K562 (cell line): ENCODE measurements at regions not wholly inside any gene's neighbourhood (a gene's known extent, or its start where the extent isn't known, plus 50 kb on each side); places are given as distances from the start of the nearest gene placed in this dataset.

Experiments
- ATAC-seq: fragments of 200-7000 bp; cut with Tn5 transposase; 3 replicates; pipeline ENCODE4 v1.9.1; 2020; ENCODE audit warnings: moderate library complexity
- BruUV-seq: library from RNA; stranded (reverse); fragments of 400-500 nt; replicated peaks from 2 replicates; lab custom pipeline; 2021; lab: Mats Ljungman, UMichigan
- CTCF ChIA-PET: fragments of 300-600 bp; formaldehyde crosslinking; extraction: SDS; loops from one replicate; lab custom pipeline; 2021; ENCODE audit warnings: low intra/inter-chr PET ratio; lab: Yijun Ruan, JAX
- POLR2A ChIA-PET: fragments of 300-600, 350-650 bp; sonication (Branson Sonifier 250); formaldehyde crosslinking; extraction: SDS; loops from one replicate; lab custom pipeline; 2021; ENCODE audit warnings: antibody characterized with exemption, inconsistent platforms; lab: Yijun Ruan, JAX
- DNase-seq, 4 experiments: peaks; one replicate each; pipeline versions ENCODE4 v3.0.0 to v3.0.0-alpha.2; 2011 to 2018; ENCODE audit warnings: low spot score in 3 of 4, mixed read lengths in 3 of 4; ENCODE audit errors: extremely low read depth in 1 of 4
- FAIRE-seq: peaks from 2 replicates; lab custom pipeline; 2011; peaks lifted over from hg19 to GRCh38; lab: Jason Lieb, UNC
- H2AFZ ChIP-seq: 2 replicates; pipeline ENCODE4 v1.6.0; 2011; ENCODE audit warnings: low read depth, low read length, control low read depth, inconsistent platforms
- H3K27ac ChIP-seq: fragments of 200-600 bp; 3 replicates; pipeline ENCODE4 v1.8.0; 2011; ENCODE audit warnings: low read depth, mild to moderate bottlenecking, control low read depth, inconsistent platforms, low read length, moderate library complexity, mixed read lengths; ENCODE audit errors: extremely low read depth
- H3K27me3 ChIP-seq, 2 experiments: fragments of 300-600 bp in 1 of 2; 2 replicates in 1 of 2; 3 replicates in 1 of 2; pipeline versions ENCODE4 v1.6.0 to v1.8.0; 2011; ENCODE audit warnings: inconsistent platforms in 2 of 2, low read length in 2 of 2, mild to moderate bottlenecking in 1 of 2, mixed read lengths in 1 of 2, moderate library complexity in 1 of 2; ENCODE audit not compliant: control insufficient read depth in 2 of 2, insufficient read depth in 2 of 2
- H3K36me3 ChIP-seq: fragments of 300-600 bp; 3 replicates; pipeline ENCODE4 v1.8.0; 2011; ENCODE audit warnings: mild to moderate bottlenecking, low read length, inconsistent platforms; ENCODE audit not compliant: control insufficient read depth, insufficient read depth
- H3K4me1 ChIP-seq, 2 experiments: fragments of 200-600 bp in 1 of 2; replicated peaks in 1 of 2; 2 replicates in 1 of 2; 3 replicates in 1 of 2; pipeline versions ENCODE4 v1.5.1 to v1.8.0; 2011; ENCODE audit warnings: inconsistent platforms in 2 of 2, low read length in 2 of 2, mild to moderate bottlenecking in 1 of 2, mixed read lengths in 1 of 2, moderate library complexity in 1 of 2; ENCODE audit not compliant: control insufficient read depth in 2 of 2, insufficient read depth in 2 of 2
- H3K4me2 ChIP-seq: 2 replicates; pipeline ENCODE4 v1.6.1; 2011; ENCODE audit warnings: low read length, control low read depth, inconsistent platforms, mixed read lengths; ENCODE audit not compliant: insufficient read depth
- H3K4me3 ChIP-seq: fragments of 200-600 bp; sonication (generic), shearing (Covaris generic); 2 replicates; pipeline ENCODE4 v1.5.1; 2016; ENCODE audit warnings: control low read depth, inconsistent platforms
- H3K79me2 ChIP-seq: fragments of 200-600 bp; 3 replicates; pipeline ENCODE4 v1.8.0; 2011; ENCODE audit warnings: low read length, inconsistent platforms; ENCODE audit not compliant: control insufficient read depth, insufficient read depth
- H3K9ac ChIP-seq, 2 experiments: 2 replicates each; pipeline versions ENCODE4 v1.6.0 to v1.6.1; 2011; ENCODE audit warnings: low read depth in 2 of 2, low read length in 2 of 2, control low read depth in 1 of 2, inconsistent platforms in 1 of 2, mild to moderate bottlenecking in 1 of 2, mixed read lengths in 1 of 2; ENCODE audit not compliant: insufficient read depth in 1 of 2
- H3K9me1 ChIP-seq: one replicate; pipeline ENCODE4 v1.6.0; 2011; ENCODE audit warnings: inconsistent platforms, mild to moderate bottlenecking, low read length, moderate library complexity; ENCODE audit not compliant: control insufficient read depth, insufficient read depth
- H3K9me3 ChIP-seq: replicated peaks from 2 replicates; pipeline ENCODE4 v1.5.1; 2011; ENCODE audit warnings: low read depth, low read length, inconsistent platforms; ENCODE audit not compliant: control insufficient read depth, insufficient read depth
- H4K20me1 ChIP-seq: replicated peaks from 2 replicates; pipeline ENCODE4 v1.6.1; 2011; ENCODE audit warnings: low read length, inconsistent platforms, mixed read lengths; ENCODE audit not compliant: control insufficient read depth, insufficient read depth
- CEBPG ChIP-seq, 3 experiments: fragments of 200-800 bp in 1 of 3; sonication (Bioruptor generic) in 1 of 3; sonication (generic) in 1 of 3; formaldehyde crosslinking in 1 of 3; IDR thresholded peaks in 2 of 3; conservative IDR thresholded peaks in 1 of 3; 2 replicates each; pipeline versions ENCODE4 v1.6.1 to v1.8.0; 2016 to 2022; ENCODE audit warnings: missing compliant biosample characterization in 2 of 3, missing genetic modification characterization in 2 of 3, mild to moderate bottlenecking in 1 of 3, missing genetic modification reagents in 1 of 3
- MCM2 ChIP-seq: fragments of 450-650 bp; IDR thresholded peaks from 2 replicates; pipeline ENCODE4 v1.6.1; 2017; ENCODE audit warnings: low read depth, mild to moderate bottlenecking
- OTX1 ChIP-seq: fragments of 450-650 bp; formaldehyde crosslinking; IDR thresholded peaks from 2 replicates; pipeline ENCODE4 v1.4.0; 2022; ENCODE audit warnings: mild to moderate bottlenecking
- PHB2 ChIP-seq: fragments of 450-650 bp; IDR thresholded peaks from 2 replicates; pipeline ENCODE4 v1.6.1; 2017; ENCODE audit warnings: low read depth
- ZNF592 ChIP-seq: fragments of 450-650 bp; IDR thresholded peaks from 2 replicates; pipeline ENCODE4 v1.6.1; 2017; ENCODE audit warnings: antibody characterized with exemption, mild to moderate bottlenecking
- ZNF655 ChIP-seq: fragments of 250-450 bp; sonication (Bioruptor Pico); IDR thresholded peaks from 2 replicates; pipeline ENCODE4 v1.5.0; 2021
- WGBS: fragments of 100-300 bp; shearing (Covaris generic); methylation state at CpG from one replicate; pipeline ENCODE4 v1.1.6; 2016; ENCODE audit warnings: low coverage, mixed read lengths; ENCODE audit not compliant: insufficient coverage; ENCODE audit errors: missing lambda C conversion rate; 5-methylcytosine and 5-hydroxymethylcytosine counted together
- in situ Hi-C: fragments of 300-500 bp; cut with MboI; formaldehyde crosslinking; loops from 4 replicates; pipeline ENCODE4 v1.15.0; 2018; ENCODE audit warnings: inconsistent platforms, mixed read lengths
- intact Hi-C: fragments of 100-400 bp; cut with micrococcal nuclease; formaldehyde crosslinking; loops from 2 replicates; pipeline ENCODE4 v1.14.2; 2022
- TF ChIP-seq, protein P1 (sequence below), 3 experiments: IDR thresholded peaks in 2 of 3; conservative IDR thresholded peaks in 1 of 3; 2 replicates each; pipeline ENCODE4 v1.5.1; 2011 to 2012; ENCODE audit warnings: low read length in 3 of 3, mild to moderate bottlenecking in 3 of 3, control low read depth in 2 of 3, improper control_type of control experiment in 1 of 3, inconsistent platforms in 1 of 3, low read depth in 1 of 3, mixed read lengths in 1 of 3, moderate library complexity in 1 of 3; ENCODE audit not compliant: insufficient read depth in 2 of 3

- Histone ChIP-seq H4K20me1 (no peaks in the 10 kb centered on the region), H3K4me1 (no peaks in the 10 kb centered on the region), H3K79me2 (no peaks in the 10 kb centered on the region), H3K36me3 (no peaks in the 10 kb centered on the region), H3K9me1 (no peaks in the 10 kb centered on the region), H3K4me2 (no peak overlapping the region), H3K9me3 (no peaks in the 10 kb centered on the region), H3K27ac (no peak overlapping the region), H3K27me3 (no peaks in the 10 kb centered on the region), H2AFZ (no peak overlapping the region), H3K4me3 (no peak overlapping the region), H3K9ac (no peak overlapping the region)
- no peak for FAIRE-seq
- ChIA-PET CTCF (no interaction called here), POLR2A (interaction anchor here (0.6 kb wide), 1 partner anchor 33 kb away, joined by 5 read pairs; no protein-coding TSS in a partner anchor)
- in situ Hi-C loops, result no loop called here
- intact Hi-C loops, result no loop called here
- TF ChIP-seq PHB2 (no peak), ZNF655 (CRISPR knock-in tag) (no peak), OTX1 (CRISPR knock-in tag) (no peak), CEBPG (CRISPR knock-in tag; IDR thresholded peaks at IDR 0.05) (no peak), CEBPG (tag; conservative IDR thresholded peaks at IDR 0.05 in 1 of 2, IDR thresholded peaks at IDR 0.05 in 1 of 2) (no peak), ZNF592 (no peak), MCM2 (no peak)
- TF ChIP-seq, protein P1, sequence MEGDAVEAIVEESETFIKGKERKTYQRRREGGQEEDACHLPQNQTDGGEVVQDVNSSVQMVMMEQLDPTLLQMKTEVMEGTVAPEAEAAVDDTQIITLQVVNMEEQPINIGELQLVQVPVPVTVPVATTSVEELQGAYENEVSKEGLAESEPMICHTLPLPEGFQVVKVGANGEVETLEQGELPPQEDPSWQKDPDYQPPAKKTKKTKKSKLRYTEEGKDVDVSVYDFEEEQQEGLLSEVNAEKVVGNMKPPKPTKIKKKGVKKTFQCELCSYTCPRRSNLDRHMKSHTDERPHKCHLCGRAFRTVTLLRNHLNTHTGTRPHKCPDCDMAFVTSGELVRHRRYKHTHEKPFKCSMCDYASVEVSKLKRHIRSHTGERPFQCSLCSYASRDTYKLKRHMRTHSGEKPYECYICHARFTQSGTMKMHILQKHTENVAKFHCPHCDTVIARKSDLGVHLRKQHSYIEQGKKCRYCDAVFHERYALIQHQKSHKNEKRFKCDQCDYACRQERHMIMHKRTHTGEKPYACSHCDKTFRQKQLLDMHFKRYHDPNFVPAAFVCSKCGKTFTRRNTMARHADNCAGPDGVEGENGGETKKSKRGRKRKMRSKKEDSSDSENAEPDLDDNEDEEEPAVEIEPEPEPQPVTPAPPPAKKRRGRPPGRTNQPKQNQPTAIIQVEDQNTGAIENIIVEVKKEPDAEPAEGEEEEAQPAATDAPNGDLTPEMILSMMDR (IDR thresholded peaks at IDR 0.05 in 2 of 3, conservative IDR thresholded peaks at IDR 0.05 in 1 of 3; ENCODE audit: insufficient read depth in 2 of 3, low read depth in 1 of 3, low read length in 3 of 3), result no peak
- 0% methylated on average over 1 of the region's 1 CpG for WGBS
- no peak for ATAC-seq
- DNase-seq, result no peak
- BruUV-seq, result no TSS peak
Measured at GRCh38 chr6:86756640-86757229, 180.6 kb upstream of the HTR1E start.
